HCT116 (cell line): ENCODE measurements at regions not wholly inside any gene's neighbourhood (a gene's known extent, or its start where the extent isn't known, plus 50 kb on each side); places are given as distances from the start of the nearest gene placed in this dataset.

Experiments used
- ATAC-seq: fragments of 200-7000 bp; cut with Tn5 transposase; 2 replicates; pipeline ENCODE4 v1.9.1; 2020; ENCODE audit warnings: mild to moderate bottlenecking, moderate library complexity
- BruUV-seq: library from RNA; stranded (reverse); fragments of 400-500 nt; replicated peaks from 2 replicates; lab custom pipeline; 2021; lab: Mats Ljungman, UMichigan
- CTCF ChIA-PET: fragments of 300-600 bp; sonication (Branson Sonifier 250); formaldehyde crosslinking; loops from one replicate; lab custom pipeline; 2021; ENCODE audit warnings: antibody characterized with exemption; lab: Charles Lee
- POLR2A ChIA-PET: fragments of 300-600, 350-600 bp; sonication (Branson Sonifier 250); formaldehyde crosslinking; loops from one replicate; lab custom pipeline; 2021; ENCODE audit warnings: antibody characterized with exemption; lab: Charles Lee
- RAD21 ChIA-PET, 2 experiments: fragments of 300-600 bp; sonication (Branson Sonifier 250); formaldehyde crosslinking; loops; one replicate each; lab custom pipeline; 2023; ENCODE audit warnings: low total read pairs in 2 of 2; ENCODE audit not compliant: uncharacterized antibody in 2 of 2, unreplicated experiment in 2 of 2, low non-redundant PET in 1 of 2; lab: Charles Lee
- DNase-seq: peaks from one replicate; pipeline ENCODE4 v3.0.0-alpha.2; 2010; ENCODE audit warnings: low read depth, low spot score
- H2AFZ ChIP-seq: fragments of 200-600 bp; shearing (Covaris generic), sonication (generic); 2 replicates; pipeline ENCODE4 v1.6.1; 2017; ENCODE audit warnings: low read depth, mixed run types, mixed read lengths, antibody characterized with exemption, low read length; ENCODE audit not compliant: poor library complexity, severe bottlenecking
- H3K27ac ChIP-seq: 2 replicates; pipeline ENCODE4 v1.5.1; 2012; ENCODE audit warnings: low read depth, low read length
- H3K27me3 ChIP-seq: fragments of 200-600 bp; sonication (generic); 2 replicates; pipeline ENCODE4 v1.6.1; 2016; ENCODE audit warnings: mixed run types, low read length, mixed read lengths; ENCODE audit not compliant: insufficient read depth
- H3K36me3 ChIP-seq, 2 experiments: fragments of 200-500 bp in 1 of 2; fragments of 200-600 bp in 1 of 2; sonication (Bioruptor generic) in 1 of 2; sonication (generic) in 1 of 2; 2 replicates each; pipeline versions ENCODE4 v1.5.1 to v1.6.1; 2014 to 2016; ENCODE audit warnings: low read length in 2 of 2, inconsistent platforms in 1 of 2, mixed read lengths in 1 of 2, mixed run types in 1 of 2; ENCODE audit not compliant: insufficient read depth in 2 of 2, control insufficient read depth in 1 of 2
- H3K4me1 ChIP-seq, 2 experiments: fragments of 200-600 bp in 1 of 2; sonication (generic) in 1 of 2; 2 replicates each; pipeline versions ENCODE4 v1.5.1 to v1.6.1; 2012 to 2017; ENCODE audit warnings: low read length in 2 of 2, inconsistent platforms in 1 of 2, mild to moderate bottlenecking in 1 of 2, mixed read lengths in 1 of 2, mixed run types in 1 of 2, moderate library complexity in 1 of 2; ENCODE audit not compliant: insufficient read depth in 2 of 2, control insufficient read depth in 1 of 2
- H3K4me2 ChIP-seq: fragments of 200-600 bp; sonication (generic); 2 replicates; pipeline ENCODE4 v1.6.1; 2017; ENCODE audit warnings: mixed run types, low read length, mixed read lengths
- H3K4me3 ChIP-seq, 2 experiments: fragments of 200-600 bp in 1 of 2; sonication (generic) in 1 of 2; replicated peaks in 1 of 2; 2 replicates each; pipeline ENCODE4 v1.5.1; 2011 to 2016; ENCODE audit warnings: low read length in 2 of 2, control low read depth in 1 of 2, low read depth in 1 of 2, mild to moderate bottlenecking in 1 of 2, mixed read lengths in 1 of 2, mixed run types in 1 of 2
- H3K79me2 ChIP-seq: fragments of 200-600 bp; sonication (generic); 2 replicates; pipeline ENCODE4 v1.6.1; 2017; ENCODE audit warnings: mild to moderate bottlenecking, mixed run types, low read length, moderate library complexity, mixed read lengths; ENCODE audit not compliant: insufficient read depth
- H3K9ac ChIP-seq: fragments of 200-600 bp; sonication (generic); 2 replicates; pipeline ENCODE4 v1.6.1; 2016; ENCODE audit warnings: low read length, mixed read lengths
- H3K9me2 ChIP-seq: fragments of 200-600 bp; sonication (generic), shearing (Covaris generic); 2 replicates; pipeline ENCODE4 v1.6.1; 2017; ENCODE audit warnings: mixed run types, mild to moderate bottlenecking, moderate library complexity; ENCODE audit not compliant: insufficient read depth
- H3K9me3 ChIP-seq, 2 experiments: fragments of 200-500 bp in 1 of 2; fragments of 200-600 bp in 1 of 2; sonication (Bioruptor generic) in 1 of 2; sonication (generic) in 1 of 2; 2 replicates each; pipeline ENCODE4 v1.6.1; 2014 to 2017; ENCODE audit warnings: low read length in 2 of 2, mixed read lengths in 2 of 2, inconsistent platforms in 1 of 2, low read depth in 1 of 2, mild to moderate bottlenecking in 1 of 2, mixed run types in 1 of 2, moderate library complexity in 1 of 2; ENCODE audit not compliant: control insufficient read depth in 1 of 2, insufficient read depth in 1 of 2
- H4K20me1 ChIP-seq: fragments of 200-600 bp; sonication (generic), shearing (Covaris generic); 2 replicates; pipeline ENCODE4 v1.6.1; 2017; ENCODE audit warnings: mixed run types, mild to moderate bottlenecking, moderate library complexity; ENCODE audit not compliant: insufficient read depth
- ATF3 ChIP-seq: IDR thresholded peaks from 2 replicates; pipeline ENCODE4 v1.6.1; 2012
- CBX3 ChIP-seq: IDR thresholded peaks from 2 replicates; pipeline ENCODE4 v1.6.1; 2012; ENCODE audit warnings: low read depth
- CEBPB ChIP-seq: IDR thresholded peaks from 2 replicates; pipeline ENCODE4 v1.6.1; 2012; ENCODE audit warnings: low read depth
- EGR1 ChIP-seq: IDR thresholded peaks from 2 replicates; pipeline ENCODE4 v1.6.1; 2012; ENCODE audit warnings: low read depth
- ELF1 ChIP-seq: IDR thresholded peaks from 2 replicates; pipeline ENCODE4 v1.6.1; 2012; ENCODE audit warnings: low read depth, borderline replicate concordance
- EZH2 ChIP-seq: fragments of 200-600 bp; sonication (generic); IDR thresholded peaks from 2 replicates; pipeline ENCODE4 v1.6.1; 2017; ENCODE audit warnings: antibody characterized with exemption, mixed run types
- FOSL1 ChIP-seq: IDR thresholded peaks from 2 replicates; pipeline ENCODE4 v1.6.1; 2012; ENCODE audit warnings: low read depth
- JUND ChIP-seq: IDR thresholded peaks from 2 replicates; pipeline ENCODE4 v1.6.1; 2012
- POLR2A ChIP-seq: IDR thresholded peaks from 2 replicates; pipeline ENCODE4 v1.7.0; 2011; ENCODE audit warnings: borderline replicate concordance; ENCODE audit not compliant: insufficient read depth, insufficient read length; ENCODE audit errors: extremely low read depth
- YY1 ChIP-seq: IDR thresholded peaks from 2 replicates; pipeline ENCODE4 v1.6.1; 2011; ENCODE audit warnings: low read length, low read depth, moderate library complexity, mild to moderate bottlenecking; ENCODE audit not compliant: insufficient replicate concordance; ENCODE audit errors: extremely low read depth
- ZFX ChIP-seq: fragments of 450-650 bp; IDR thresholded peaks from 2 replicates; pipeline ENCODE4 v1.6.1; 2017
- intact Hi-C: fragments of 100-400 bp; cut with micrococcal nuclease; formaldehyde crosslinking; loops from 2 replicates; pipeline ENCODE4 v1.10.0; 2022

GRCh38 chr16:80034469-80034826, 433.9 kb upstream of the MAF start (continued):
- no peak for TF ChIP-seq FOSL1
- no peak for TF ChIP-seq YY1
- no peak for TF ChIP-seq CBX3
- no peak for TF ChIP-seq EZH2
- no peak for TF ChIP-seq ZFX

- DNase-seq: no peak
Observed at GRCh38 chr16:80033783-80034468, 433.4 kb upstream of the MAF start.

More at GRCh38 chr16:80033783-80034468, 433.4 kb upstream of the MAF start:
- no TSS peak for BruUV-seq
- Histone ChIP-seq H3K4me2 (no peak overlapping the region), H3K27me3 (no peaks in the 10 kb centered on the region), H3K79me2 (no peaks in the 10 kb centered on the region), H3K9me2 (no peaks in the 10 kb centered on the region), H2AFZ (no peak overlapping the region), H3K4me3 (no peak overlapping the region), H4K20me1 (no peaks in the 10 kb centered on the region), H3K9me3 (peaks cover 54 to 69% of the 10 kb centered on the region in 2 experiments; a peak in 3 of 4 replicates), H3K9ac (no peak overlapping the region)
- no peak for ATAC-seq
- RAD21 ChIA-PET: no interaction called here
- intact Hi-C loops: no loop called here
- TF ChIP-seq JUND (no peak), CEBPB (no peak), EGR1 (no peak), ATF3 (no peak), POLR2A (no peak), ELF1 (no peak)
- TF ChIP-seq, all 23 proteins: peak for 0
- Histone ChIP-seq H3K4me1 (no peaks in the 10 kb centered on the region), H3K27ac (no peak overlapping the region), H3K36me3 (no peaks in the 10 kb centered on the region)
- POLR2A ChIA-PET: no interaction called here
- CTCF ChIA-PET: no interaction called here
